T-helper 22 cell (primary cell): ENCODE measurements at regions not wholly inside any gene's neighbourhood (a gene's known extent, or its start where the extent isn't known, plus 50 kb on each side); places are given as distances from the start of the nearest gene placed in this dataset.

ENCODE experiments used
- DNase-seq: peaks from one replicate; pipeline ENCODE4 v3.0.0-alpha.2; 2020; ENCODE audit warnings: low read depth

- DNase-seq = no peak
These were observed 220.6 kb upstream of the RPL34 start for GRCh38 chr4:108399610-108400265.

DNA sequence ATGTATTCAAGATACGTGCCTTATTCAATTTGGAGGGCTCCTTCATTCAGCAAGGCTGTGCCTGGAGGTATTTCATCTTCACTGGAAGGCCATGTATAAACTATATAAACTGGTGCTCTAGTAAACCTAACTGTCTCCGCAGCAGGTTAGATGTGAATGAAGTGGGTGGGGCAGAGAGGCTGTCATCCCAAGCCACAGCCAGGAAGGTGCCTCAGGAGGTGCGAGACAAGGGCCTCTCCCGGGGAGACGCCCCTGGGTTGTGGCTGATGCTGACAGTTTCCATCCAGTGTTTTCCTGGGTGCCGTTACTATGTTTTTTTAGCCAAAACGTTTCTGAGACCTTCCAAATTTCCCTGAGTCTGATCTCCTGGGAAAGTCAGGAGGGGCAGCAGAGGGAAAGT lies 221.5 kb upstream of the RPL34 start:
- no peak for DNase-seq

DNA sequence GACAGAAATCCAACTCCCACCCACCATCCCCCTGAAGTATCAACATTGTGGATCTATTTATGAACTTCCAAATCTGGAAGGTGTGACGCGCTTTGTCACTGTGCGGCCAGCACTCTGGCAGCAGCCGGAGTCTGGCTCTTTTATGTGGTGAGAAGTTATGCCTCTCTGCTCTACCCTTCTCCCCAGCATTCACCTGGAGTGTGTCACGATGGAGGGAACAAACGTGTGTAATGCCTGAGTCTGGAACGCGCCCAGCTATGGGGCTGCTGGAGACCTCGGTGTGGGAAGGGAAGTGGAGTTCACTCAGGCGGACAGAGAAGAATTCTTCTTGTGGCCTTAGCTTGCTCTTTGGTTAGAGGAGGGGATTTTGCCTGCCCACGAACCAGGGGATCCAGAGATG lies 222.1 kb upstream of the RPL34 start:
- DNase-seq = no peak

DNA sequence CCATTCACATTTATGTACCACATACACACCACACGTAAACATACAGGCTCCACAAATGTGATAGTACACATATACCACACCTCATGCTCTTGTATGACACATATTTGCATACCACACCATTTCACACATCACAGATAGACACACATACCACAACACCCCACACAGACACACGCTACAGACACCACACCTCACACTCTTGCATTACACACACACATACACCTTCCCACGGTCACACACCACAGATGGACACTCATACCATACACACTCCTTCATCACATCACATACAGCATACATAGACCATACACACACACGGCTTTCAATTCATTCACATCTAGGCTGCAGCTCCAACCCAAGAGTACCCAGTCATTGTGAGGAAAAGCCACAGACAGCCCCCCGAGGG lies 222.5 kb upstream of the RPL34 start:
- DNase-seq = no peak

GRCh38 chr4:108396900-108397497 lies 223.4 kb upstream of the RPL34 start:
- DNase-seq = no peak

DNA sequence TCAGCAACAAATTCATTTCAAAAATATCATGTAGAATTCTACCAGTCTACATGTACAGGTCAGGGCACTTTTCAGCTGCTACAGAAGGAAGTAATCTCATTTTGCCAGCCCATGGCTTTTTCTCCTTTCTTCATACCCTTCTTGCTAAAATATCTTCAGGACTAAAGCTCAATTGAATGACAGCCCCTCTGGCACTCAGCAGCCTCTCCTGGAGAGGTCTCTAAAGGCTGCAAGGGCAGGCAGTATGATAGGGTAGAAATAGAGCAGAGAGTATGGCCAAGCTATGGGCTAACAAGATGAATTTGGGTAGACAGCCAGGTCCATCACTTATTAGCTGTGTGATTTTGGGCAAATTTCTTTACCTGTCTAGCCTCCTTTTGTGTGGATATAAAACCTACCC lies 224.6 kb upstream of the RPL34 start:
- no peak for DNase-seq

- DNase-seq = no peak
These were observed 225.2 kb upstream of the LEF1 start for GRCh38 chr4:108393890-108394472.

DNA sequence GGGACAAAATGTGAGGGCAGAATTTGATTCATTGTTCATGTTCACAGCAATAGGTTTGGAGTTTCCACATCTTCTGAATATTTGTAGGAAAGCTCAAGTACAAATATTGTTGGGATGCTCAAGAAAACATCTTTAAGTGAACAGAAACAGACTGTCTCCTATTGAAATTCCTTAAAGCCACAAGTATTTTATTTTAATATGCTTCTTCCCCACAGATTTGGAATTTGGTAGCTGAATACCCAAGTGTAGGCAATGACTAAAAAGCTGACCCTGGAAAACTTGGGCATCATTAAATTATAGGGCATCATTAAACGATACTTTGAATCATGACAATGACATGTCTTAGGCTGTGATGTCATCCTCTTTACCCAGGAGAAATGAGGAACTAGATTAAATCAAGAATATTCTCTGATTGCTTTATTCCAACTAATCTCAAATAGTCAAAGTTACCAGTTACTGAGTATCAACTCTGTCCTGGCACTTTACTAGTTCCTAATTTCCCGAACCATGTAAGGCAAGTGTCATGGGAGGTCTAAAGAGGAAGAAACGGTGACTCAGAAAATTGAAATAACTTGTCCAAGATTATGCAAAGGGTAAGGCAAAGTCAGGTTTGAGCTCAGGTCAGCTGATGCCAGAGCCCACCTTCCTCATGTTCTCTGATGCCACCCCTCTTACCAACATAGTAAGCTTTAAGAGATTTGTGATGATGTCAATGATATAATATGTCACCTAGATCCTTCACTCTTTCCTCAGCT lies 223.1 kb upstream of the LEF1 start:
- no peak for DNase-seq

DNA sequence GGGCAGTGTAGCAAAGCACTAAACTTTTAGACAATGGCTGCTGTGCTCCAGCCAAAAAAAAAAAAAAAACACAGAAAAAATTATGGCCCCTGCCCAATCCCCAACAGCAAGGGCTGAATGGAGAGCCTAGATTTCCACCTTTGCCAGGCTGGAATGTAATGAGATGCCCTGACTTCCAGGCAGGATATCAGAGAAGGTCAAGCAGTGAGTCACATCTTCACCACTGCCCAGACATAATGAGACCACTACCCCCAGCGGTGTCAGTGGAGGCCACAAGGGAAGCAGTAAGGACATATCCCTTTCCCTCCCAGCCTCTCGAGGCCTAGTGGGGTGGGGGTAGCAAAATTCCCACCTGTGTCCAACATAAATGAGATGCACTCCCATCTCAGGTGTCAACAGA lies 216.3 kb upstream of the LEF1 start:
- DNase-seq = no peak

DNA sequence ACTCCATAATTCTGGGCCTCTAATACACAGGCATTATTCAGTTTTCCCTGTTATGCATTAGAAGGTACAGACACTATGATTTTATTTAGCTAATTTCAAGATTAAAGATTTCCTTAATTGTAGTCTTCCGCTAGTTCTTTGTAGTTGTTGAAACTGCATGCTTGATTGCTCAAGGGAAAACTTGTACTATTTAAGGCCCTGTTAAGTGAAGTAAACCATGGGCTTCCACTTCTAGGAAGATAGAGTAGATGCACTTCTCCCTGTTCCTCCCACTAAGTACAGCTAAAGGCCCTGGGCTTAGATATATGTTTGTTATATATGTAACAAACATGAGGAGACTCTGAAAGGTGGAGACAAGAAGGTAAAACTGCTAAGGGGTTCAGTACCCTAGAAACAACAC lies 215.8 kb upstream of the LEF1 start:
- DNase-seq = no peak

- DNase-seq = no peak
These were observed 214.4 kb upstream of the LEF1 start for GRCh38 chr4:108383157-108383556.

- no peak for DNase-seq
These were observed 214.0 kb upstream of the LEF1 start for GRCh38 chr4:108382751-108383150.

DNA sequence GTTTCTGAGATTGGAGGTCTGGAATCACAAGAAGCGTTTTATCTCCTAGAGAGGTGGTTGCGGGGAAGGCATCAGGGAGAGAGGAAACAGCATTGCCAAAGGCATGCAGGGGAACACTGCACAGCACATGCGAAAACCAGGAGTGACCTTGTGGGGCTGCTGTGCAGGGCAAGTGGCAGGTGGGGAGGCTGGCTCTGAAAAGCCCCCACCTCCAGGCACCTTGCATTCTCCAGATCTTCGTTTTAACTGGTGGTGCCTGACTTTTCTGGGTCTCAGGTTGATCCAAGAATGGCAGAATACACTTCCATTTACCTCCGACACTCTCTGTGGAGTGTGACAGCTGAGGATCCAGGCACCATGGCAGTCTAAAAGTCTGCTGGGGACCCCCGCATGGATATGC lies 209.4 kb upstream of the LEF1 start:
- no peak for DNase-seq

GRCh38 chr4:108377021-108377420 lies 208.3 kb upstream of the LEF1 start:
- no peak for DNase-seq

DNA sequence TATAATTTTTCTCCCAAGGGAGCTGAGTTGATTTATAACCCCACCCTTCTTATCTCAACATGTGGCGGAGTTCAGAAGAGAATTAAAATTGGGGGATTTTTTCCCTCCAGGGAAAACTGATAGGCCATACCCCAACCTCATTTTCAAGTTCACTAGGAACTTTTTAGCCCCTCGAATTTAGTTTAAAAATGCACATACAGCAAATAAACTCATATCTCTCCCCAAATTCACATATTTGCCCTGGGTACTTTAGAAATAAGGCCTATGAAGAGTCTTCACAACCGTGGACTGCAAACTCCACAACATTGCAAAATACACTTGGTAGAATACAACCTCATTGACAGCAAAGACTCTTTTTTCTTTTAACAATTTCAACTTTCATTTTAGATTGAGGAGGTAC lies 206.7 kb upstream of the LEF1 start:
- no peak for DNase-seq

GRCh38 chr4:108372681-108373080 lies 203.9 kb upstream of the LEF1 start:
- no peak for DNase-seq

DNA sequence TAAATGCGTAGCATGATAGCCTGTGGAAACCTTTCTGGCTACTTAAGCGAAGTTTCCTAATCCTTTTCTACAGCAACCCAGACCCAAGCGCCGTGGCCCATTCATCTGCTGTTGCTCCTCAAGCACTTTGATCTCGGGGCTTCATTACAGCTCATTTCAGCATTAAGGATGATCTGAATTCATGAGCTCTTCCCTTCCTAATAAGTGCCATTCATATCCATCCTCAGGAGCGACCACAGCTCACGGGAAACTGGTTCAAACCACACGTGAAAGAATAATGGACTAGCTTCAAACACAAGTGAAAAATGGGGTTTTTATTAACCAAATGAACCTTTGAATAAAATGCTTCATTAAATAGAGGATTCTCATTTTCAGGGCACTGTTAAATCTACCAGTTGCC lies 202.6 kb upstream of the LEF1 start:
- no peak for DNase-seq

DNA sequence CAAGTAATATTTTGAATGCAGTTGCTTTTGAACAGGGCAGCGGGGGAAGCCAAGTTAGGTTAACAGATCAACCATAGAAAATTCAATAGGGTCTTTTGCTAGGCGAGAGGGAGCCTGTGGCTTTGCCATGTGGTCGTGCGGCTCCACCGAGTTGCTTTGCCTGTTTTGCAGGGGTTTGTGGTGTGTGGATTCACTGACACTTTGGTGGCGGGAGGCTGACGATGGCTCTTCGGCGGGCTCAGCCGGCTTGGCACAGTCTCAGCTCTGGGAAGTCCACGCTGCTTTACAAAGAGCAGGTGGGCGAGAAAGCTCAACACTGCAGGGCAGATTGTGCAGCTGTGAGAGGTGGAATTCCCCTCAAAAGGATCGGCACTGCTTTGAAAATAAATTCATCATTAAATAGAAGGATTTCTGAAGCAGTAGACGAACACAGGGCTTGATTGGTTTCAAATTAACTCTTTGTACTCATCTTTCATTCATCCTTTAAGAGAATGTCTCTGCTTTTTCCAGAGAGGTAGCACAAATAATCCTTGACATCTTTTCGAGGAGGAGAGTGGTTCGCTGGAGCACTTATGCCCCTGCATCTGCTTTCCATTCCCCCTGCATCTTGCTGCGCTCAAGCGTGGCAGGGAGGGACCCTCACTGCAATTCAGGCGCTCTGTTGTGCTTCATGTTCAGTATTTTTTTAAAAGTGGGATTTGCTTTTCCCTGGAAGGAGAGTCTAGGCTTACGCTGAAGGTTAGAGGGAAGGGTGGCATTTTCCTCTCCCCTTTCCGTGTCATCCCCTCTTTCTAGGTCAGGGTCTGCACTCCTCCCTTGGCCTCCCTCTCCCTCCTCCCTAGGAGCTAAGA lies 201.8 kb upstream of the LEF1 start:
- no peak for DNase-seq

- DNase-seq = no peak
These were observed 200.4 kb upstream of the LEF1 start for GRCh38 chr4:108369035-108369655.

DNA sequence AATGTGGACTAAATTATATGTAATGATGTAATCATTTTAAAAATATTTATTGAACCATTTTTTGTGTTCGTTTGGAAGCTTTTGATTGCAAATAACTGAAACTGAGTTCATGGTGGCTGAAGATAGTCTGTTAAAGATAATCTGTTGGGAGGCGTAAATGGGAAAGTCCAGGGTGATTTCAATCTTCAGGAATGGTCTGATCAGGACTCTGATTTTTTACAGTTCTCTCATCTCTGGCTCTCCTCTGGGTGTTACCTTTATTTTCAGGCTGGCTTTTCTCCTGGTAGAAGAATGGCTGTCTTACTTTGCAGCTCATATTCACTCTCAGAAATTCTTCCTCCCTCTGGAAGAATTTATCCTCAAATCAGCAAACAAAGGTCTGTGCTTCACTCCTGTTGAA lies 199.0 kb upstream of the LEF1 start:
- no peak for DNase-seq

DNA sequence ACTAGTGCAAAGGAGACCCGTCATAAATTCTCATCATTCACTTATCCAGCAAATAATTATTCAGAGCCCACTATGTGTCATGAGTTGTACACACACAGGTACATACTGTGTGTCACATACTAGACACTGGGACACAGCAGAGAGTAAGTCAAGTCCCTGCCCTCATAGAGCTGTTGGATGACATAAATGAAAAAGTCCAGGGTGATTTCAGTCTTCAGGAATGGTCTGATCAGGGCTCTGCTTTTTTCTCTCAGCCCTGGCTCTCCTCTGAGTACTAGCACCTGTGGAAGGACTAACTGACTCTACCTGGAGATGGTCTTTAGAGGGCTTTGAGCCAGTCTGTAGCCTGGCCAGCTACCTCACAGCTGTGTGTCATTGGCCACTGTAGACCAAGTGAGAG lies 198.0 kb upstream of the LEF1 start:
- DNase-seq = no peak

- no peak for DNase-seq
These were observed 196.8 kb upstream of the LEF1 start for GRCh38 chr4:108365551-108365950.
